ENCODE measurements at regions not wholly inside any gene's neighbourhood (a gene's known extent, or its start where the extent isn't known, plus 50 kb on each side); places are given as distances from the start of the nearest gene placed in this dataset.

DNA sequence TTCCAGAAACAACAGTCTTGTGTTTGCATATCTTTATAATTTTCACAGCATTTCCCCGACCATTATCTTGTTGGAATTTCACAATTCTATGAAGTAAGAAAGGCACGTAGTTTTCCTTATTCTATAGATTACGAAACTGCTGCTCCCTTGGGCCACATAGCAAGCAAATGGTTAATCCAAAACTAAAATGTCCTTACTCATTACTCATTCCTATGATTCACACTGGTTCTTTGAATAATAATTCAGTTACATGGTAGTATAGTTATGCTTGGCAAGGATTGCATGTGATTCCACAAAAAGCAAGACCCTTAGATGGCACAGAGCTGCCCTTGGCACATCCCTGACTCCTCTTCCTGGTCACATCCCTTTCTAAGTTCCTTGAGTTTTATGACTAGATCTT, 51.2 kb downstream of the OR13H1 start:
- no peak overlapping the region for H3K4me3 ChIP-seq (ENCODE audit: low read length in 3 of 3)
- no peaks in the 10 kb centered on the region for H3K36me3 ChIP-seq (ENCODE audit: control insufficient read depth in 3 of 3, insufficient read depth in 3 of 3, low read length in 3 of 3)
- H3K27me3 ChIP-seq (ENCODE audit: control insufficient read depth in 3 of 3, insufficient read depth in 3 of 3, low read length in 3 of 3): no peaks in the 10 kb centered on the region
- no peaks in the 10 kb centered on the region for H3K9me3 ChIP-seq (ENCODE audit: control insufficient read depth in 3 of 3, low read length in 3 of 3)
- H3K9ac ChIP-seq (ENCODE audit: low read depth in 1 of 3, low read length in 3 of 3): no peak overlapping the region
- H3K4me1 ChIP-seq (ENCODE audit: control insufficient read depth in 3 of 3, insufficient read depth in 3 of 3, low read length in 3 of 3): no peaks in the 10 kb centered on the region
- no peak overlapping the region for H3K27ac ChIP-seq (ENCODE audit: low read depth, low read length)

DNA sequence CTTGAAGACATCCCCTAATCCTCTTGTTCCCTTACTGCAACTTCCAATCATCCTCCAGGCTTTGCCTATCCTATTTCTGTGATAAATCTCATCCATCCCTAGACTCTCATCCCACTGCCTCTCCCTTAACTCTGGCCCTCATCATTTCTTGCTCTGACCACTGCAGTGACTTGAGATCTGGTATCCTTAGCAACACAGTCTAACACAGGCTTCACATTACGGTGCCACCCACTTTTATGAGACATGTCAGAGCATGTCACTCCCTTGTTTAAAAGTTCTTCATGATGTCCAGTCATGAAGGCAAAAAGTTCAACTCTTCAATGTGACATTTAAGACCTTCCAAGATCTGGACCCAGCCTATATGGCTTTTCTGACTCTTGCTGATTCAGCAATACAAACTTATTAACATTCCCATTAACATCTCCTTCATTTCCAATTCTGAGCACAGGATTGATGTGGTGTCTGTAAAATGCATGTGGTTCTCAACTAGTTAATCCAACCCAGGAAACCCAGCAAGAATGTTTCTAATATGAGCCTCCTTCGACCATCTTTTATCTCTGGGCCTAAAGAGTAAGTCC, 64.0 kb downstream of the OR13H1 start:
- no peaks in the 10 kb centered on the region for H3K36me3 ChIP-seq (ENCODE audit: control insufficient read depth in 3 of 3, insufficient read depth in 3 of 3, low read length in 3 of 3)
- H3K4me3 ChIP-seq (ENCODE audit: low read length in 3 of 3): no peak overlapping the region
- H3K27ac ChIP-seq (ENCODE audit: low read depth, low read length): no peak overlapping the region
- no peaks in the 10 kb centered on the region for H3K9me3 ChIP-seq (ENCODE audit: control insufficient read depth in 3 of 3, low read length in 3 of 3)
- H3K27me3 ChIP-seq (ENCODE audit: control insufficient read depth in 3 of 3, insufficient read depth in 3 of 3, low read length in 3 of 3): peaks cover 0 to 3% (median 0%) of the 10 kb centered on the region in 3 donors
- H3K9ac ChIP-seq (ENCODE audit: low read depth in 1 of 3, low read length in 3 of 3): no peak overlapping the region
- H3K4me1 ChIP-seq (ENCODE audit: control insufficient read depth in 3 of 3, insufficient read depth in 3 of 3, low read length in 3 of 3): no peaks in the 10 kb centered on the region

GRCh38 chrX:131609480-131609879, 65.6 kb downstream of the OR13H1 start:
- no peaks in the 10 kb centered on the region for H3K4me1 ChIP-seq (ENCODE audit: control insufficient read depth in 3 of 3, insufficient read depth in 3 of 3, low read length in 3 of 3)
- H3K4me3 ChIP-seq (ENCODE audit: low read length in 3 of 3): no peak overlapping the region
- H3K9ac ChIP-seq (ENCODE audit: low read depth in 1 of 3, low read length in 3 of 3): no peak overlapping the region
- no peak overlapping the region for H3K27ac ChIP-seq (ENCODE audit: low read depth, low read length)
- peaks cover 0 to 3% (median 0%) of the 10 kb centered on the region in 3 donors for H3K27me3 ChIP-seq (ENCODE audit: control insufficient read depth in 3 of 3, insufficient read depth in 3 of 3, low read length in 3 of 3)
- H3K9me3 ChIP-seq (ENCODE audit: control insufficient read depth in 3 of 3, low read length in 3 of 3): no peaks in the 10 kb centered on the region
- H3K36me3 ChIP-seq (ENCODE audit: control insufficient read depth in 3 of 3, insufficient read depth in 3 of 3, low read length in 3 of 3): no peaks in the 10 kb centered on the region

DNA sequence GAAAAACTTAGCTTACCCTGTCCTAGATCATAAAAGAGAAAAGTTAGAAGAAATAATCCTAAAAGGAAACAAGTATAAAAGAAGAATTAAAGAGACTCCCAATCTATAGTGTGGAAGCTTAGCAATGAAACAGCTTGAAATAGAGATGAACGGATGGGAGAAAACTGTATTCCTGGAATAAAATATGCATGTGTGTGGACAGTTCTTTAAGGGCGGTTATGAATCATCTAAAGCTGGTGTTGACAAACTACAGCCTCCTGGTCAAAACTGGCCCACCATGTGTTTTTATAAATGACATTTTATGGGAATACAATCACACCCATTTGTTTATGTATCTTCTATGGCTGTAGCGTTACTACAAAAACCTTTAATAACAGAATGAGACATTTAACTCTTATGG, 69.4 kb downstream of the OR13H1 start:
- Histone ChIP-seq H3K9me3 (ENCODE audit: control insufficient read depth in 3 of 3, low read length in 3 of 3) (no peaks in the 10 kb centered on the region), H3K9ac (ENCODE audit: low read depth in 1 of 3, low read length in 3 of 3) (no peak overlapping the region), H3K4me3 (ENCODE audit: low read length in 3 of 3) (no peak overlapping the region), H3K27ac (ENCODE audit: low read depth, low read length) (no peak overlapping the region), H3K27me3 (ENCODE audit: control insufficient read depth in 3 of 3, insufficient read depth in 3 of 3, low read length in 3 of 3) (peaks cover 0 to 3% (median 0%) of the 10 kb centered on the region in 3 donors), H3K36me3 (ENCODE audit: control insufficient read depth in 3 of 3, insufficient read depth in 3 of 3, low read length in 3 of 3) (no peaks in the 10 kb centered on the region), H3K4me1 (ENCODE audit: control insufficient read depth in 3 of 3, insufficient read depth in 3 of 3, low read length in 3 of 3) (no peaks in the 10 kb centered on the region)

- Histone ChIP-seq H3K36me3 (ENCODE audit: control insufficient read depth in 3 of 3, insufficient read depth in 3 of 3, low read length in 3 of 3) (no peaks in the 10 kb centered on the region), H3K9me3 (ENCODE audit: control insufficient read depth in 3 of 3, low read length in 3 of 3) (no peaks in the 10 kb centered on the region), H3K27ac (ENCODE audit: low read depth, low read length) (no peak overlapping the region), H3K27me3 (ENCODE audit: control insufficient read depth in 3 of 3, insufficient read depth in 3 of 3, low read length in 3 of 3) (peaks cover 0 to 6% (median 0%) of the 10 kb centered on the region in 3 donors), H3K4me1 (ENCODE audit: control insufficient read depth in 3 of 3, insufficient read depth in 3 of 3, low read length in 3 of 3) (no peaks in the 10 kb centered on the region), H3K9ac (ENCODE audit: low read depth in 1 of 3, low read length in 3 of 3) (no peak overlapping the region), H3K4me3 (ENCODE audit: low read length in 3 of 3) (no peak overlapping the region)
Observed at GRCh38 chrX:131614241-131614640, 70.4 kb downstream of the OR13H1 start.

- peaks cover 0 to 3% (median 0%) of the 10 kb centered on the region in 3 donors for H3K27me3 ChIP-seq (ENCODE audit: control insufficient read depth in 3 of 3, insufficient read depth in 3 of 3, low read length in 3 of 3)
- no peaks in the 10 kb centered on the region for H3K36me3 ChIP-seq (ENCODE audit: control insufficient read depth in 3 of 3, insufficient read depth in 3 of 3, low read length in 3 of 3)
- peaks cover 0 to 5% (median 4%) of the 10 kb centered on the region in 3 donors for H3K4me1 ChIP-seq (ENCODE audit: control insufficient read depth in 3 of 3, insufficient read depth in 3 of 3, low read length in 3 of 3)
- H3K9me3 ChIP-seq (ENCODE audit: control insufficient read depth in 3 of 3, low read length in 3 of 3): no peaks in the 10 kb centered on the region
- H3K4me3 ChIP-seq (ENCODE audit: low read length in 3 of 3): no peak overlapping the region
- no peak overlapping the region for H3K9ac ChIP-seq (ENCODE audit: low read depth in 1 of 3, low read length in 3 of 3)
- no peak overlapping the region for H3K27ac ChIP-seq (ENCODE audit: low read depth, low read length)
Observed at GRCh38 chrX:131617182-131617581, 73.3 kb downstream of the OR13H1 start.

DNA sequence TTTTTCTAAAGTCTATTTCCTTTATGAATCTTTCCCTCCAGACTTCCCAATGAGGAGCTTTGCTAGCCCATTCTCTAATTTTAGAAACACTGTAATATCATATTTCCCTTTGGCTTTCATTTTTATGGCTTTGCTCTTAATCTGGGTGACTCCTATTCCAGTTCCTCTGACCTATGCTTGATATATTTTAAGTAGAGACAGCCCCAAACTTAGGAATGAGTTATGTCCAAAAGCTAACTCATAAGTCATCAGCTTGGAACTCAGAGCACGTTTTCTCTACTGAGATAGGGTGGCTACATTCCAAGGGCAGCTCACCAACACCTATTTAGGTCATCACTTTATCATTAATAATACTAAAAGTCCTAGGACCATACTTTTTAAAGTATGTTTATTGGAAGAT, 77.8 kb downstream of the OR13H1 start:
- H3K36me3 ChIP-seq (ENCODE audit: control insufficient read depth in 3 of 3, insufficient read depth in 3 of 3, low read length in 3 of 3): no peaks in the 10 kb centered on the region
- H3K27me3 ChIP-seq (ENCODE audit: control insufficient read depth in 3 of 3, insufficient read depth in 3 of 3, low read length in 3 of 3): peaks cover 0 to 3% (median 0%) of the 10 kb centered on the region in 3 donors
- peaks cover 0 to 5% (median 4%) of the 10 kb centered on the region in 3 donors for H3K4me1 ChIP-seq (ENCODE audit: control insufficient read depth in 3 of 3, insufficient read depth in 3 of 3, low read length in 3 of 3)

GRCh38 chrX:131626681-131627296, 82.9 kb downstream of the OR13H1 start:
- Histone ChIP-seq H3K9ac (ENCODE audit: low read depth in 1 of 3, low read length in 3 of 3) (no peak overlapping the region), H3K27ac (ENCODE audit: low read depth, low read length) (no peak overlapping the region), H3K27me3 (ENCODE audit: control insufficient read depth in 3 of 3, insufficient read depth in 3 of 3, low read length in 3 of 3) (peaks cover 0 to 14% (median 0%) of the 10 kb centered on the region in 3 donors), H3K4me3 (ENCODE audit: low read length in 3 of 3) (no peak overlapping the region), H3K9me3 (ENCODE audit: control insufficient read depth in 3 of 3, low read length in 3 of 3) (no peaks in the 10 kb centered on the region), H3K4me1 (ENCODE audit: control insufficient read depth in 3 of 3, insufficient read depth in 3 of 3, low read length in 3 of 3) (peaks cover 0 to 2% (median 1%) of the 10 kb centered on the region in 3 donors), H3K36me3 (ENCODE audit: control insufficient read depth in 3 of 3, insufficient read depth in 3 of 3, low read length in 3 of 3) (no peaks in the 10 kb centered on the region)

More for the DNA sequence above, 77.8 kb downstream of the OR13H1 start:
- Histone ChIP-seq H3K27ac (ENCODE audit: low read depth, low read length) (no peak overlapping the region), H3K4me3 (ENCODE audit: low read length in 3 of 3) (no peak overlapping the region), H3K9me3 (ENCODE audit: control insufficient read depth in 3 of 3, low read length in 3 of 3) (no peaks in the 10 kb centered on the region), H3K9ac (ENCODE audit: low read depth in 1 of 3, low read length in 3 of 3) (no peak overlapping the region)

DNA sequence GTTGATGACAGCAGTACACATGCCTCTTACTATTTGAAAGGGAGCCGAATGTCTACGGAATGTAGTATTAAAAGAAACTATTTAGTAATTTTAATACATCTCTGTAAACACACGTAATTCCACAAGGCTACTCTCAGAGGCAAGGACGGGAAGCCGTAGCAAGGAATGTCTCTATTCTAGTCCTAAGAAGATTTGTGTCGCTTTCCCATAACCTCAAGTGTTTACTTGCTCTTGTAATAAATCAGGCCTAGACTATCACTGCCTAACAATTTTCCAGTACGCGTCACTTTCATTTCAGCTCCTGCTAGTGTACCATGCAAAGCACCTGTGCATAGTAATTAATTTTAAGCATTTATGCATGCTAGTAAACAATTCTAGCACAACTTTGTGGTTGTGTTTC, 86.7 kb downstream of the OR13H1 start:
- H3K36me3 ChIP-seq (ENCODE audit: control insufficient read depth in 3 of 3, insufficient read depth in 3 of 3, low read length in 3 of 3): no peaks in the 10 kb centered on the region
- no peaks in the 10 kb centered on the region for H3K4me1 ChIP-seq (ENCODE audit: control insufficient read depth in 3 of 3, insufficient read depth in 3 of 3, low read length in 3 of 3)
- no peaks in the 10 kb centered on the region for H3K9me3 ChIP-seq (ENCODE audit: control insufficient read depth in 3 of 3, low read length in 3 of 3)
- H3K9ac ChIP-seq (ENCODE audit: low read depth in 1 of 3, low read length in 3 of 3): no peak overlapping the region
- peaks cover 0 to 17% (median 0%) of the 10 kb centered on the region in 3 donors for H3K27me3 ChIP-seq (ENCODE audit: control insufficient read depth in 3 of 3, insufficient read depth in 3 of 3, low read length in 3 of 3)
- no peak overlapping the region for H3K27ac ChIP-seq (ENCODE audit: low read depth, low read length)
- no peak overlapping the region for H3K4me3 ChIP-seq (ENCODE audit: low read length in 3 of 3)

- no peak overlapping the region for H3K4me3 ChIP-seq (ENCODE audit: low read length in 3 of 3)
- no peaks in the 10 kb centered on the region for H3K4me1 ChIP-seq (ENCODE audit: control insufficient read depth in 3 of 3, insufficient read depth in 3 of 3, low read length in 3 of 3)
- no peaks in the 10 kb centered on the region for H3K9me3 ChIP-seq (ENCODE audit: control insufficient read depth in 3 of 3, low read length in 3 of 3)
- no peak overlapping the region for H3K9ac ChIP-seq (ENCODE audit: low read depth in 1 of 3, low read length in 3 of 3)
- H3K27ac ChIP-seq (ENCODE audit: low read depth, low read length): no peak overlapping the region
- peaks cover 0 to 18% (median 0%) of the 10 kb centered on the region in 3 donors for H3K27me3 ChIP-seq (ENCODE audit: control insufficient read depth in 3 of 3, insufficient read depth in 3 of 3, low read length in 3 of 3)
- H3K36me3 ChIP-seq (ENCODE audit: control insufficient read depth in 3 of 3, insufficient read depth in 3 of 3, low read length in 3 of 3): no peaks in the 10 kb centered on the region
Observed at GRCh38 chrX:131633285-131633917, 89.5 kb downstream of the OR13H1 start.
